ENCODE measurements at regions not wholly inside any gene's neighbourhood (a gene's known extent, or its start where the extent isn't known, plus 50 kb on each side); places are given as distances from the start of the nearest gene placed in this dataset.
"Not testable (repeated sequence)": the region's sequence is repeated elsewhere in the genome, so short reads cannot be mapped to it uniquely, and the experiment has no call there.

DNA sequence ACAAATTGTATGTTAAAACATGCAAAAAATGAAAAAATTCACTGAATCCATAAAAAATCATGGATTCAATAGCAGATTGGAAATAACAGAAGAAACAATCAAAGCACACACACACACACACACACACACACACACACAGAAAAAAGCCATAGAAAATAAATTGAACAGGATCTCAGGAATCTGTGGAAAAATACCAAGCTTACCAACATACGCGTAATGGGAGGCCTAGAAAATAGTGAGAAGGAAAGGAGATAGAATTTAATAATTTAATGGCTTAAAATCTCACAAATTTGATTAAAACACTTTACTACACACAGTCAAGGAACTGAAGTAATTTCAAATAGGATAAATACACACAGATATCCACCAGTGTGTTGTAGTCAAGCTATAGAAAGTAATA is 1671.5 kb upstream of the PIK3C3 start:
- DNase-seq (ENCODE audit: low spot score), result no peak

DNA sequence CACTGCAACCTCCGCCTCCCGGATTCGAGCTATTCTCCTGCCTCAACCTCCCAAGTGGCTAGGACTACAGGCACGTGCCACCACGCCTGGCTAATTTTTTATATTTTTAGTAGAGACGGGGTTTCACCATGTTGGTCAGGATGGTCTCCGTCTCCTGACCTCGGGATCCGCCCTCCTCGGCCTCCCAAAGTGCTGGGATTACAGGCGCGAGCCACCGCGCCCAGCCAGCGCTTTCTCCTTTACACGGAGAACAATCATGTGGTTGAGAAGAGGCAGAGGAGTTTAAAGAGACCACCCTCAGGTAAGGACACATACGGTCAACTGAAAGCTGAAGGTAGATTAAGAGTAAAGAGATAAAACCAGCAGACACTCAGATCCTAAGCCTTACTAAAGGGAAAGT is 1673.7 kb upstream of the PIK3C3 start:
- not testable (repeated sequence) for DNase-seq (ENCODE audit: low spot score)

- DNase-seq (ENCODE audit: low spot score), result no peak
Observed at GRCh38 chr18:40274618-40275196, 1680.3 kb upstream of the PIK3C3 start.

DNA sequence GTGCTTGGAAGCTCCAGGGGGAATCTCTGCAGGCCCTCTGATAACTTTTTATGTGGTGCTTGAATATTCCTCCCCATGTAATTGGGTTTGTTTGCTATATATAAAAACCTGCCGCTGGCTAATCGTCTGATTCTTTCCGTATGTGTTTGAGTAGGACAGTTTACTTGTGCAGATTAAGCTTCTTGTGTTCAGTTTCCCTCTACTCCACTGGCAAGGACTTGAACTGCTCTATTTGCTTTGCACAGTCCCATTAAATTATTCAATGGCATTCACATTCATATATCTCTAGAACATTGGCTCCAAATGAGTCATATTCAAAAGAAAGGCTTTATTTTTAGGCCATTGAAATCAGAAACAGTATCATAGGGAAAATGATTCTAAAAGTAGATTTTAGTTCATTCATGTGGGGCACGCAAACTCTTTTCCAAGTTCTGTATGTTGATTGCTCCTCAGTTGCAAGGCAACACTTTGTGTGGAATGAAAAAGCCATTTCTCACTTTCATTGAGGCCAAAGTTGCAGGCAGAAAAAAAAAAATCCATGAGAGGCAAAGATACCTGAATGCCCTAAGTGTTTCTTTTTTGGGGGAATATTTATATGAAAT is 1682.3 kb upstream of the PIK3C3 start:
- no peak for DNase-seq (ENCODE audit: low spot score)

GRCh38 chr18:40259115-40259835 is 1695.8 kb upstream of the PIK3C3 start:
- no peak for DNase-seq (ENCODE audit: low spot score)

DNA sequence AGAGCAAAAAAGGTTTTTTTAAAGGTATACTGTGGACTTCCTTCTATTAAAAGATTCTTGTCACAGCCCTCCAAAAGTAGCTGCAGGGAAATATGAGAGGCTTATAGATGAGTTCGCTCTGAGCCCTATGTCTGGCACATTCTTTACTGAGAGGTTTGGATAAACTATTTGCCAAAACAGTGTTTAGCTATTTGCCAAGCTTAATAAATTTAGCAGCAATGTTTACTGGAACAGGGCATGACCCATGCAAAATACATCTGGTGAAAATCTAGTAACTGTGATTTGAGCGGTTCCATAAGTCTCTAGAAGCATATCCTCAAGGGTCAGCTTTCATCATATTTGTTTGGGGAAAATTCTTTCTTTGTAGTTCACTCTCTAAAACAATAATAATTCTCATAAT is 1696.7 kb upstream of the PIK3C3 start:
- DNase-seq (ENCODE audit: low spot score), result no peak

DNA sequence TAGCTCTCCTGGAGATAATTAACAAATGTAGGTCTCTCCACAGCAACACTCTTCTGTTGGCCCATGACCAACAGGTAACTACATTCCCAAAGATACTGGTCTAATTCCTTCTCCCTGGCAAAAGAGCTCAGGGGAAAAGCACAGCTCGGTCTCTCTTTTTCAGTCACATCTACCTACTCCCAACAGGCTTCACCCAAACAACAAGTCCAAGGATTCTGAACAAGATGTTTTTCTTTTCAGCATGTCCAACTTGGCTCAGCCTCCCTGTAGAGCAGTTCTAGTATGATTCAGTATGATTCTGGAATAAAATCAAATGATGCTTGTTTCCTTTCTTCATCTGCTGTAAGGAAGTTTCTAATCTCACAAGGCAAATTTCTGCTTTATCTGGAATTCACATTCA is 1704.8 kb upstream of the PIK3C3 start:
- no peak for DNase-seq (ENCODE audit: low spot score)

GRCh38 chr18:40249390-40250080 is 1705.5 kb upstream of the PIK3C3 start:
- DNase-seq (ENCODE audit: low spot score), result peak; percentile 23

GRCh38 chr18:40245612-40246011 is 1709.4 kb upstream of the PIK3C3 start:
- not testable (repeated sequence) for DNase-seq (ENCODE audit: low spot score)

- no peak for DNase-seq (ENCODE audit: low spot score)
Observed at GRCh38 chr18:40243607-40244006, 1711.4 kb upstream of the PIK3C3 start.

DNA sequence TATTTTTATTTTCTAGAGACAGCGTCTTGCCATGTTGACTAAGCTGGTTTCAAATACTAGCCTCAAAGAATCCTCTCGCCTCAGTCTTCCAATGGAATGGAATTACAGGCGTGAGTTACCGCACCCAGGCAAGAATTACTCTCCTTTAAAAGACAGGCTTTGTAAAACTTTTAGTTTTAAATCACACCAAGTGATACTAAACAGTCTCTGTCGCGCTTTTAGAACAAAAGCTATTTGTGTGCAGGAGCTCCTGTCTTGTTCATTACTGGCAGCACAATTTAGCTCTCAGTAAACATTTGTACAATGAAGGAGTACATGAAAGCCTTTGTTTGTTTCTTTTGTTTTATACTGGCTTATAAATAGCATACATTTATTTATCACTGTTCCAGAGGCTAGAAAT is 1719.2 kb upstream of the PIK3C3 start:
- DNase-seq (ENCODE audit: low spot score), result no peak

- DNase-seq (ENCODE audit: low spot score), result no peak
Observed at GRCh38 chr18:40235323-40235722, 1719.7 kb upstream of the PIK3C3 start.

- DNase-seq (ENCODE audit: low spot score), result no peak
Observed at GRCh38 chr18:40233931-40234616, 1721.0 kb upstream of the PIK3C3 start.

- peak; percentile 17 for DNase-seq (ENCODE audit: low spot score)
Observed at GRCh38 chr18:40222776-40223175, 1732.3 kb upstream of the PIK3C3 start.

DNA sequence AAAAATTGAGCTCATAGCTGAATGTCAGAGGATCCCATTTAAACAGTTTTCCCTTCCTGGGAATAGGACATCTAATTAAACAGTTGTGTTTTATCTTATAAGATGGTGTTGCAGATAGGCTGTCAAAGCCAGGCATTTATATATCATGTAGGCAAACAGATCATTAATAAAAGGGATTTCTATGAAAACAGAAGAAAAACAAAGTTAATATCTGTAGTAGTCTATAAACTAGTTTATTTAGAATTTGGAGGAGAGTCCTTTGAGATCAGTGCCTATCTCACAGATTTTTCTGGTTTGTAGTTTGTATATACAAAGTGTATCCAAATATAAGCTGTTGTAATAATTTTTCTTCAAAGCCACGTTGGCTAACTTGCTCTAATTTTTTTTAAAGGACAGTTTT is 1738.2 kb upstream of the PIK3C3 start:
- DNase-seq (ENCODE audit: low spot score), result no peak

DNA sequence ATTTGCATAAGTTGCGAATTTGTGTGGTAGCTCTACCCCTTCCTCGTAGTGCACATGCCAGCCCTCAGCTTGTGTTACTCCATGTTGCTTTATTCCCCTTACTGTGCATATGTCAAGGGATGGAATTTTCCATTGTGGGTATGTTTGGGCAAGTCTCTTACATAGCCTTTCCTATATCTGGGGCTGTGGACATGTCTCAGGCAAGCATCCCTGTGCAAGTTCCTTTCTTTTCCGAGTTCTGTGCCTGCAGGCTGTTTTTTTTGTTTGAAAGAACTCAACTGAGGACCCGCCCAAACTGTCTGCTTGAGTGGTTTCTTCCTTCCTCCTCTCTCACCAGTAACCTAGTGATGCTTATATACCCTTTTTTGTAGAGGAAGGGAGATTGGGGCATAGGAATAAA is 1739.1 kb upstream of the PIK3C3 start:
- DNase-seq (ENCODE audit: low spot score), result no peak

GRCh38 chr18:40210696-40211095 is 1744.3 kb upstream of the PIK3C3 start:
- no peak for DNase-seq (ENCODE audit: low spot score)

DNA sequence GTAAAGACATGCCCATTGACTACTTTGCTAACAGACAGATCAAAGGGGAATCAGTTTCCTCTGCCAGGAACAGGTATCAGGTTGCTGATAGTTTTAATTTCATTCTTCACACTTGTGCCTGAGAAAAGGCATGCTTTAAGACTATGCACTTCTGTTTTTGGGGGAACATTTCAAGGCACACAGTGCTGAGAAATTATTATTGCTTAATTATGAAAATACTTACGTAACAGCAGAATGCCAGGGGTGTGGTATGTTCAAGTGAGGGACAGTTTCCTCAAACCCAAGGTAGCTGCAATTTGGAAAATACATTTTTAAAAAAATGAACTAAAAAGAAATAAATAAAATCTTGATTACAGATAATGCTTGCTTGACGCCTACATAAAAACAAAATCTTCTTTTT is 1746.1 kb upstream of the PIK3C3 start:
- no peak for DNase-seq (ENCODE audit: low spot score)

DNA sequence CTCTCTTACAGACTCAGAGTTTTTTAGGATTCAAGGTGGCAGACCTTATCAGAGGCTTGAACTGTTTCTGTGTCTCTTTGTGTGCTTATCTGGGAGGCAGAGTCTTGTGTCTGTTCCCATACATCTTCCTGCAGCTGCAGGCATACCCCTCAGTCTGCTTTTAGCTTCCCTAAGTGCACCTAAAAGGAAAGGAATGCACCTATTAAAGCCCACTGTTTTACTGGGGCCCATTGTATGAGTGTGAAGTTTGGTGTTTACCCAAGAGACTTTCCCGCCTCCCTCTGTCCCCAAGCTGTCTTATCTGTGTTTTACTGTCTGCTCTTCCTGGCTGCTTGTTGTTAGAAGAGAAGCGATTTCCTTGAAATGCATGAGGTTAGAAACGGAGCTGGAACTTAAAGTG is 1757.3 kb upstream of the PIK3C3 start:
- DNase-seq (ENCODE audit: low spot score), result no peak

GRCh38 chr18:40186677-40187076 is 1768.4 kb upstream of the PIK3C3 start:
- DNase-seq (ENCODE audit: low spot score), result no peak

DNA sequence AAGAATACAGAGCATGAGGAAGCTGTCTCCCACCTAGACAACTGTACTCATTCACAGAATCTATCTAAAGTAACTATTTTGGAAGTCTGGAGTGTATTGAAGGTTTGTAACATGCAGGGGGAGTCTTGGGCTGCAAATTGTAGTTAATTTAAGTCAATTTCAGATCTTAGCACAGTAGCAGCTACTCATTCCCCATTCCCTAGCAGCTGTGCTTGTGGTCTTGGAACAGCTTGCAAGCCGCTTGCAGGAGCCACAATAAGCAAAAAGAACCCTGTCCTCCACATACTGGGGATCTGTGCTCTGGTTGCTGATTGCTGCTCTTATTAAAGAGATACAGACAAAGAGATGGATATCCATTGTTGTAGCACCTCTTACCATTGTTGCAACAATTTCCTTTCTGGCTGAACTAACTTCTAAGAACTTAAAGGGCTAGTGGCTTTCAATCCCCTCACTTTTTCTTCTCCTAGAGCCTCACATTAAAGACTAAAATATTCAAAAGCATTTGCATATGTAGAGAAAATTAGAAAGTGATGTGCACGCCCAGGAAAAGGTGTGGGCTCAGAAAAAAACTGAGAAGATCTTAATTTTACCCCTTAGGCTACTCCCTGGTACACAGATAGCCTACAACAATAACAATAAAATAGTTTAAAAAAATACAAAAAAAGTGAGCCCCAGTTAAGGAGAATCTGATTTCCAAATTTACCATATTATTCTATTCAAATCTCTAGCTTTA is 1775.1 kb upstream of the PIK3C3 start:
- DNase-seq (ENCODE audit: low spot score), result no peak

- DNase-seq (ENCODE audit: low spot score), result no peak
Observed at GRCh38 chr18:40168026-40168425, 1787.0 kb upstream of the PIK3C3 start.
